A673 (cell line): ENCODE measurements at regions not wholly inside any gene's neighbourhood (a gene's known extent, or its start where the extent isn't known, plus 50 kb on each side); places are given as distances from the start of the nearest gene placed in this dataset.

Source experiments
- EZH2 ChIP-seq: fragments of 200-600 bp; sonication (generic); IDR thresholded peaks from 2 replicates; pipeline ENCODE4 v1.6.1; 2017; ENCODE audit warnings: borderline replicate concordance, low read depth, mild to moderate bottlenecking, mixed read lengths, antibody characterized with exemption, low read length; ENCODE audit not compliant: poor library complexity, severe bottlenecking
- TF ChIP-seq, protein P1 (sequence below): fragments of 300-800, 200-600 bp; sonication (generic); conservative IDR thresholded peaks from 2 replicates; pipeline ENCODE4 v1.5.1; 2017; ENCODE audit warnings: low read depth, mild to moderate bottlenecking, antibody characterized with exemption, low read length, moderate library complexity, mixed read lengths

DNA sequence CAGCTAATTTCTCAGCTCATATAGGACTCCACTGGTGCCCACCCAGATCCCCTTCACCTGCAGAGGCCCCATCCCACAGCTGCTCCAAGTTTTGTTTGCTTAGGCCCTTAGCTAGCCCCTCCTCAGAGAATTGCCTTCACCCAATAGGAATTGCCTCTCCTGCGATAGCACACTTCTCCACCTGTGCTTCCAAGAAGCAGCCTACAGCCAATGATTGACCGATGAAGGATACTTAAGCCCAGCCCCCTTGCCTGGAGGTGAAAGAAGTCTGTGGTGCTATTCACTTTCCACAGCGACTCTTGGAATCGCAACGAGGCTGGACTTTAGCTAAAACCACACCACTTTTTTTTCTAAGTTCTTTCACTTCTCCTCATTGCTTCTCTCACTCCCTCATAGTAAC, 353.2 kb upstream of the BTBD3 start:
- TF ChIP-seq, protein P1, sequence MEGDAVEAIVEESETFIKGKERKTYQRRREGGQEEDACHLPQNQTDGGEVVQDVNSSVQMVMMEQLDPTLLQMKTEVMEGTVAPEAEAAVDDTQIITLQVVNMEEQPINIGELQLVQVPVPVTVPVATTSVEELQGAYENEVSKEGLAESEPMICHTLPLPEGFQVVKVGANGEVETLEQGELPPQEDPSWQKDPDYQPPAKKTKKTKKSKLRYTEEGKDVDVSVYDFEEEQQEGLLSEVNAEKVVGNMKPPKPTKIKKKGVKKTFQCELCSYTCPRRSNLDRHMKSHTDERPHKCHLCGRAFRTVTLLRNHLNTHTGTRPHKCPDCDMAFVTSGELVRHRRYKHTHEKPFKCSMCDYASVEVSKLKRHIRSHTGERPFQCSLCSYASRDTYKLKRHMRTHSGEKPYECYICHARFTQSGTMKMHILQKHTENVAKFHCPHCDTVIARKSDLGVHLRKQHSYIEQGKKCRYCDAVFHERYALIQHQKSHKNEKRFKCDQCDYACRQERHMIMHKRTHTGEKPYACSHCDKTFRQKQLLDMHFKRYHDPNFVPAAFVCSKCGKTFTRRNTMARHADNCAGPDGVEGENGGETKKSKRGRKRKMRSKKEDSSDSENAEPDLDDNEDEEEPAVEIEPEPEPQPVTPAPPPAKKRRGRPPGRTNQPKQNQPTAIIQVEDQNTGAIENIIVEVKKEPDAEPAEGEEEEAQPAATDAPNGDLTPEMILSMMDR, result no peak
- no peak for TF ChIP-seq EZH2
